Heart left ventricle (tissue), 16 donors: ENCODE measurements at regions not wholly inside any gene's neighbourhood (a gene's known extent, or its start where the extent isn't known, plus 50 kb on each side); places are given as distances from the start of the nearest gene placed in this dataset.

ENCODE experiments used
- ATAC-seq, 4 donors: fragments of 200-7000 bp; cut with Tn5 transposase; one replicate each; pipeline ENCODE4 v1.9.1; 2020 to 2022; ENCODE audit warnings: moderate library complexity in 4 of 4, mild to moderate bottlenecking in 3 of 4, moderate number of reproducible peaks in 1 of 4
- DNase-seq, 5 donors: peaks; one replicate each; pipeline ENCODE4 v3.0.0-alpha.2; 2020
- H3K27ac ChIP-seq, 12 donors: fragments of 200-600 bp; sonication (generic) in 4 of 12; one replicate each; pipeline versions ENCODE4 v1.5.0 to v1.8.0; 2016 to 2022; ENCODE audit warnings: mild to moderate bottlenecking in 2 of 12
- H3K27me3 ChIP-seq, 9 donors: fragments of 200-600 bp; sonication (generic) in 2 of 9; one replicate each; pipeline versions ENCODE4 v1.5.1 to v1.8.0; 2016 to 2022; ENCODE audit warnings: mild to moderate bottlenecking in 3 of 9
- H3K36me3 ChIP-seq, 9 donors: fragments of 200-600 bp; sonication (generic) in 2 of 9; one replicate each; pipeline versions ENCODE4 v1.5.0 to v1.8.0; 2018 to 2022; ENCODE audit warnings: mild to moderate bottlenecking in 2 of 9
- H3K4me1 ChIP-seq, 12 donors: fragments of 200-600 bp; sonication (generic) in 4 of 12; one replicate each; pipeline versions ENCODE4 v1.5.0 to v1.8.0; 2016 to 2022; ENCODE audit warnings: mild to moderate bottlenecking in 3 of 12
- H3K4me3 ChIP-seq, 12 donors: fragments of 200-600 bp; sonication (generic) in 4 of 12; one replicate each; pipeline versions ENCODE4 v1.5.0 to v1.8.0; 2017 to 2022; ENCODE audit warnings: mild to moderate bottlenecking in 9 of 12, moderate library complexity in 4 of 12
- H3K9me3 ChIP-seq, 12 donors: fragments of 200-600 bp; sonication (generic) in 4 of 12; one replicate each; pipeline versions ENCODE4 v1.5.0 to v1.8.0; 2016 to 2022; ENCODE audit warnings: mild to moderate bottlenecking in 1 of 12
- POLR2A ChIP-seq, 2 donors: fragments of 450-650 bp; IDR thresholded peaks; one replicate each; pipeline ENCODE4 v1.6.1; 2017; ENCODE audit warnings: antibody characterized with exemption in 2 of 2, mild to moderate bottlenecking in 2 of 2, moderate library complexity in 2 of 2
- WGBS, 4 donors: extraction: QIAGEN DNeasy Blood & Tissue Kit in 2 of 4; methylation state at CpG; one replicate each; pipeline versions ENCODE4 v1.1.5 to v1.1.7; 2013 to 2018; 5-methylcytosine and 5-hydroxymethylcytosine counted together
- intact Hi-C, 10 donors: fragments of 100-400 bp; cut with DNase I; formaldehyde crosslinking; loops; one replicate each; pipeline versions ENCODE4 v1.11.1 to v1.14.2; 2022
- TF ChIP-seq, protein P1 (sequence below), 12 donors: fragments of 200-600 bp; sonication (generic) in 4 of 12; IDR thresholded peaks; one replicate each; pipeline versions ENCODE4 v1.5.0 to v1.8.0; 2018 to 2022; ENCODE audit warnings: antibody characterized with exemption in 12 of 12, mild to moderate bottlenecking in 5 of 12
- donor health status: ischemic (EF 13 %, LVEDD 7.1; RV severe dilation, severe dysfunction).
- donor health status: healthy with polysubstance abuse.
- donor health status: DM: no; HTN: yes; CAD: no.
- donor health status: DM: no; HTN: no; CAD: no.
- donor health status: ischemic (EF 25% LVEDD 6.9; RV normal size, moderate dysfunction).
- donor health status: ischemic (EF 25% LVEDD 5.7; RV mildly dilated, moderate dysfunction).
- donor health status: healthy.
- donor health status: DM: yes; HTN: yes; CAD: no.
- donor health status: ischemic (EF 35%, LVEDD 5.7; RV mildly dilated, moderate dysfunction).
- donor health status: nonischemic (EF 11% LVEDD 7.7; RV severe dilation, severe dysfunction).
- donor health status: DM: yes; HTN: yes; CAD: no.
- donor health status: PGD.
- donor health status: ischemic (EF 29% LVEDD 5.4; RV normal size, mild dysfunction).
- donor health status: nonischemic (EF 23%, LVEDD 6.1; RV moderate dilation, normal function).

DNA sequence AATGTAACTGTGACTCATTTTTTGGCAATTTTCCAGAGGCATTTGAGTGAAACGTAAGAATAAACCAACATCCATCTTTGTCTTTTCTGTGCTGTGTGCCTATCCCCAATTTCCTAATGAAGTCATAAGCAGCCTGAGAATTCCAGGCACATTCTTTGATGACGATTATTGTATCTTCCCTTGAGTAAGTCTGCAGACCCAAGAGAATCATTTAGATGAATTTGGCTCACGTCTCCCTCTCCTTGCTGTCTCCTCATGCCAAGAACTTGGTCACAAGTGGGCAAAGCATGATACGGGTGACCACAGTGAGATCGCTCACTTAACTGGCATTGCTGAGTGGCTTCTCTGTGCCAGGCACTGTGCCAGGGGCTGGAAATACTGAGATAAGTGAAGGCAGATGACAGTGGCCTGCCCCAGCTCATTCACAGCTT is 384.5 kb upstream of the IL12A start:
- Histone ChIP-seq H3K4me3 (no peak overlapping the region), H3K4me1 (peaks cover 0 to 14% (median 0%) of the 10 kb centered on the region in 12 donors), H3K9me3 (peaks cover 0 to 30% (median 19%) of the 10 kb centered on the region in 12 donors), H3K27me3 (no peaks in the 10 kb centered on the region), H3K36me3 (no peaks in the 10 kb centered on the region), H3K27ac (peak overlapping the region in 10 of 12 donors; percentile 39 to 84 (median 67))
- TF ChIP-seq, protein P1, sequence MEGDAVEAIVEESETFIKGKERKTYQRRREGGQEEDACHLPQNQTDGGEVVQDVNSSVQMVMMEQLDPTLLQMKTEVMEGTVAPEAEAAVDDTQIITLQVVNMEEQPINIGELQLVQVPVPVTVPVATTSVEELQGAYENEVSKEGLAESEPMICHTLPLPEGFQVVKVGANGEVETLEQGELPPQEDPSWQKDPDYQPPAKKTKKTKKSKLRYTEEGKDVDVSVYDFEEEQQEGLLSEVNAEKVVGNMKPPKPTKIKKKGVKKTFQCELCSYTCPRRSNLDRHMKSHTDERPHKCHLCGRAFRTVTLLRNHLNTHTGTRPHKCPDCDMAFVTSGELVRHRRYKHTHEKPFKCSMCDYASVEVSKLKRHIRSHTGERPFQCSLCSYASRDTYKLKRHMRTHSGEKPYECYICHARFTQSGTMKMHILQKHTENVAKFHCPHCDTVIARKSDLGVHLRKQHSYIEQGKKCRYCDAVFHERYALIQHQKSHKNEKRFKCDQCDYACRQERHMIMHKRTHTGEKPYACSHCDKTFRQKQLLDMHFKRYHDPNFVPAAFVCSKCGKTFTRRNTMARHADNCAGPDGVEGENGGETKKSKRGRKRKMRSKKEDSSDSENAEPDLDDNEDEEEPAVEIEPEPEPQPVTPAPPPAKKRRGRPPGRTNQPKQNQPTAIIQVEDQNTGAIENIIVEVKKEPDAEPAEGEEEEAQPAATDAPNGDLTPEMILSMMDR (IDR thresholded peaks at IDR 0.05): no peak
- no peak for TF ChIP-seq POLR2A (IDR thresholded peaks at IDR 0.05)
- intact Hi-C loops: loop anchor here in 1 of 10 donors (1.0 kb wide), 1 partner anchor 48 kb away; no protein-coding TSS in a partner anchor
- WGBS, 4 donors: 32 to 40% (median 35%) methylated on average over 5 of the region's 5 CpGs
- peak; percentile 76 to 95 (median 85) for DNase-seq
- ATAC-seq: peak; percentile 97 to 99 (median 98)

DNA sequence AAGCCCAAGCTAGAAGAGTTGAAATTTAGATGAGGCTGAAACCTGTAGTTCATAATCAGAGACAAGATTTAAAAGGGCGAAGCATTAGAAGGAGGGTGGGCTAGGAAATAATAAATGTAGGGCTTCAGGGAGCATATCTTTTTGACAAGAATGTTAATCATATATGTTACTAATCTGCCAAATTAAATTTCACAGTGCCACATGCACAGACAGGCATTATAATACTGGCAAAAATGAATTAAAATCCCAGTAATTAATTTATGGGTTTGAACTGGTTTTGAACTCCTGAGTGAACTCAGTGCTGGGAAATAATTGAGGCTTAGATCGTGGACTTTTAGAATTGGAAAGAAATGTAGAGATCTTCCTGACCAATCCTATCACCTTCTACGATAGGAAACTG is 383.5 kb upstream of the IL12A start:
- TF ChIP-seq, protein P1 (IDR thresholded peaks at IDR 0.05): no peak
- no peak for TF ChIP-seq POLR2A (IDR thresholded peaks at IDR 0.05)
- peaks cover 0 to 20% (median 10%) of the 10 kb centered on the region in 12 donors for H3K9me3 ChIP-seq
- H3K36me3 ChIP-seq: no peaks in the 10 kb centered on the region
- no peak overlapping the region for H3K4me3 ChIP-seq
- peak overlapping the region in 8 of 12 donors; percentile 46 to 84 (median 70) for H3K27ac ChIP-seq
- 77 to 82% (median 79%) methylated on average over 3 of the region's 3 CpGs for WGBS, 4 donors
- no peaks in the 10 kb centered on the region for H3K27me3 ChIP-seq
- no peak for ATAC-seq
- H3K4me1 ChIP-seq: peaks cover 0 to 14% (median 0%) of the 10 kb centered on the region in 12 donors
- intact Hi-C loops: loop anchor here in 2 of 10 donors (5.0 kb wide), 2 partner anchors 132 to 402 kb away; no protein-coding TSS in a partner anchor
- no peak for DNase-seq

GRCh38 chr3:159605776-159606175 is 382.9 kb upstream of the IL12A start:
- H3K27ac ChIP-seq: peak overlapping the region in 2 of 12 donors; percentile 78 to 81
- peak in 1 of 4 donors; percentile 6 for ATAC-seq
- DNase-seq: no peak
- WGBS, 4 donors: 65 to 70% (median 67%) methylated on average over 5 of the region's 5 CpGs
- peaks cover 0 to 14% (median 3%) of the 10 kb centered on the region in 12 donors for H3K9me3 ChIP-seq
- H3K36me3 ChIP-seq: no peaks in the 10 kb centered on the region
- intact Hi-C loops: loop anchor here in 2 of 10 donors (5.0 kb wide), 2 partner anchors 132 to 402 kb away; no protein-coding TSS in a partner anchor
- H3K27me3 ChIP-seq: no peaks in the 10 kb centered on the region
- no peak overlapping the region for H3K4me3 ChIP-seq
- TF ChIP-seq, protein P1 (IDR thresholded peaks at IDR 0.05): no peak
- TF ChIP-seq POLR2A (IDR thresholded peaks at IDR 0.05): no peak
- H3K4me1 ChIP-seq: peaks cover 0 to 14% (median 0%) of the 10 kb centered on the region in 12 donors

- 65 to 76% (median 66%) methylated on average over 3 of the region's 3 CpGs for WGBS, 4 donors
- ATAC-seq (no peak), DNase-seq (no peak)
- Histone ChIP-seq H3K9me3 (no peaks in the 10 kb centered on the region), H3K4me3 (no peak overlapping the region), H3K27ac (no peak overlapping the region), H3K4me1 (peaks cover 0 to 14% (median 0%) of the 10 kb centered on the region in 12 donors), H3K36me3 (no peaks in the 10 kb centered on the region), H3K27me3 (no peaks in the 10 kb centered on the region)
- intact Hi-C loops: loop anchor here in 2 of 10 donors (5.0 kb wide), 2 partner anchors 129 to 399 kb away; no protein-coding TSS in a partner anchor
- TF ChIP-seq, protein P1 (IDR thresholded peaks at IDR 0.05): no peak
Observed at GRCh38 chr3:159607856-159608255, 380.8 kb upstream of the IL12A start.
